ENCODE measurements at regions not wholly inside any gene's neighbourhood (a gene's known extent, or its start where the extent isn't known, plus 50 kb on each side); places are given as distances from the start of the nearest gene placed in this dataset.

GRCh38 chr6:144947398-144947976, 662.4 kb downstream of the UTRN start:
- Histone ChIP-seq H3K79me2 (ENCODE audit: insufficient read depth, low read length) (no peaks in the 10 kb centered on the region), H3K9me3 (ENCODE audit: control insufficient read depth, low read depth, low read length) (no peaks in the 10 kb centered on the region), H3K27me3 (ENCODE audit: insufficient read depth, low read length) (no peaks in the 10 kb centered on the region), H2AK5ac (ENCODE audit: insufficient read length, low read length) (no peak overlapping the region), H3K4me2 (ENCODE audit: insufficient read depth, insufficient read length, low read length) (no peak overlapping the region), H3K4me1 (ENCODE audit: insufficient read depth, low read length) (peaks cover 1% of the 10 kb centered on the region; the same call in 1 of the 2 replicates), H3K79me1 (ENCODE audit: insufficient read depth, low read depth, low read length, poor library complexity, severe bottlenecking) (no peaks in the 10 kb centered on the region), H3T11ph (ENCODE audit: low read length) (no peak overlapping the region), H4K20me1 (ENCODE audit: control insufficient read depth, insufficient read depth, insufficient read length) (no peaks in the 10 kb centered on the region), H3K56ac (ENCODE audit: insufficient read length, low read depth, low read length) (no peak overlapping the region), H3K4ac (ENCODE audit: low read depth, low read length) (no peak overlapping the region), H3K27ac (ENCODE audit: insufficient read length, low read depth, low read length) (no peak overlapping the region), H2BK12ac (ENCODE audit: insufficient read length, low read depth, low read length) (no peak overlapping the region), H3K14ac (ENCODE audit: insufficient read depth, low read length) (no peak overlapping the region), H2BK15ac (ENCODE audit: low read depth, low read length) (no peak overlapping the region), H3K18ac (ENCODE audit: insufficient read length, low read depth, low read length) (no peak overlapping the region), H4K5ac (ENCODE audit: insufficient read length, low read depth, low read length) (no peak overlapping the region), H4K91ac (ENCODE audit: insufficient read length, low read depth, low read length) (no peak overlapping the region), H4K8ac (replicated peaks; ENCODE audit: insufficient read length, low read depth, low read length) (no peak overlapping the region), H3K23me2 (ENCODE audit: insufficient read length, low read depth, low read length, poor library complexity, severe bottlenecking) (no peaks in the 10 kb centered on the region), H3K23ac (ENCODE audit: insufficient read length, low read depth, low read length) (no peak overlapping the region), H2AFZ (ENCODE audit: low read length) (no peak overlapping the region), H2BK120ac (ENCODE audit: low read depth, low read length, poor library complexity, severe bottlenecking) (no peak overlapping the region), H2BK20ac (ENCODE audit: low read depth, low read length, poor library complexity, severe bottlenecking) (no peak overlapping the region), H2BK5ac (ENCODE audit: insufficient read length, low read length) (no peak overlapping the region), H3K9ac (ENCODE audit: extremely low read depth, insufficient read length, low read length) (no peak overlapping the region)
- DNase-seq, result no peak
- Mint-ChIP-seq H3K4me3 (no peak overlapping the region), H3K9me3 (peaks cover 6 to 7% of the 10 kb centered on the region in 2 experiments), H3K36me3 (ENCODE audit: insufficient read depth in 1 of 3, low read depth in 3 of 3) (peaks cover 0 to 10% (median 9%) of the 10 kb centered on the region in 3 experiments; a peak in 5 of 7 replicates), H3K27ac (no peak overlapping the region), H3K27me3 (ENCODE audit: low read depth) (no peaks in the 10 kb centered on the region), H3K4me1 (peaks cover 26 to 31% of the 10 kb centered on the region in 2 experiments)
- WGBS (ENCODE audit: extremely low coverage, insufficient read length, low lambda C conversion rate), result 100% methylated on average over 2 of the region's 4 CpGs
- TF ChIP-seq, protein P1, sequence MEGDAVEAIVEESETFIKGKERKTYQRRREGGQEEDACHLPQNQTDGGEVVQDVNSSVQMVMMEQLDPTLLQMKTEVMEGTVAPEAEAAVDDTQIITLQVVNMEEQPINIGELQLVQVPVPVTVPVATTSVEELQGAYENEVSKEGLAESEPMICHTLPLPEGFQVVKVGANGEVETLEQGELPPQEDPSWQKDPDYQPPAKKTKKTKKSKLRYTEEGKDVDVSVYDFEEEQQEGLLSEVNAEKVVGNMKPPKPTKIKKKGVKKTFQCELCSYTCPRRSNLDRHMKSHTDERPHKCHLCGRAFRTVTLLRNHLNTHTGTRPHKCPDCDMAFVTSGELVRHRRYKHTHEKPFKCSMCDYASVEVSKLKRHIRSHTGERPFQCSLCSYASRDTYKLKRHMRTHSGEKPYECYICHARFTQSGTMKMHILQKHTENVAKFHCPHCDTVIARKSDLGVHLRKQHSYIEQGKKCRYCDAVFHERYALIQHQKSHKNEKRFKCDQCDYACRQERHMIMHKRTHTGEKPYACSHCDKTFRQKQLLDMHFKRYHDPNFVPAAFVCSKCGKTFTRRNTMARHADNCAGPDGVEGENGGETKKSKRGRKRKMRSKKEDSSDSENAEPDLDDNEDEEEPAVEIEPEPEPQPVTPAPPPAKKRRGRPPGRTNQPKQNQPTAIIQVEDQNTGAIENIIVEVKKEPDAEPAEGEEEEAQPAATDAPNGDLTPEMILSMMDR (conservative IDR thresholded peaks at IDR 0.05), result no peak

All from H9 (cell line).